ENCODE measurements at regions not wholly inside any gene's neighbourhood (a gene's known extent, or its start where the extent isn't known, plus 50 kb on each side); places are given as distances from the start of the nearest gene placed in this dataset.
"Not testable (repeated sequence)": the region's sequence is repeated elsewhere in the genome, so short reads cannot be mapped to it uniquely, and the experiment has no call there.

- DNase-seq: no peak
Measured at GRCh38 chr14:105926373-105927095, 400.2 kb downstream of the TMEM121 start.

GRCh38 chr14:105927096-105928060, 401.0 kb downstream of the TMEM121 start:
- no peak for DNase-seq

DNA sequence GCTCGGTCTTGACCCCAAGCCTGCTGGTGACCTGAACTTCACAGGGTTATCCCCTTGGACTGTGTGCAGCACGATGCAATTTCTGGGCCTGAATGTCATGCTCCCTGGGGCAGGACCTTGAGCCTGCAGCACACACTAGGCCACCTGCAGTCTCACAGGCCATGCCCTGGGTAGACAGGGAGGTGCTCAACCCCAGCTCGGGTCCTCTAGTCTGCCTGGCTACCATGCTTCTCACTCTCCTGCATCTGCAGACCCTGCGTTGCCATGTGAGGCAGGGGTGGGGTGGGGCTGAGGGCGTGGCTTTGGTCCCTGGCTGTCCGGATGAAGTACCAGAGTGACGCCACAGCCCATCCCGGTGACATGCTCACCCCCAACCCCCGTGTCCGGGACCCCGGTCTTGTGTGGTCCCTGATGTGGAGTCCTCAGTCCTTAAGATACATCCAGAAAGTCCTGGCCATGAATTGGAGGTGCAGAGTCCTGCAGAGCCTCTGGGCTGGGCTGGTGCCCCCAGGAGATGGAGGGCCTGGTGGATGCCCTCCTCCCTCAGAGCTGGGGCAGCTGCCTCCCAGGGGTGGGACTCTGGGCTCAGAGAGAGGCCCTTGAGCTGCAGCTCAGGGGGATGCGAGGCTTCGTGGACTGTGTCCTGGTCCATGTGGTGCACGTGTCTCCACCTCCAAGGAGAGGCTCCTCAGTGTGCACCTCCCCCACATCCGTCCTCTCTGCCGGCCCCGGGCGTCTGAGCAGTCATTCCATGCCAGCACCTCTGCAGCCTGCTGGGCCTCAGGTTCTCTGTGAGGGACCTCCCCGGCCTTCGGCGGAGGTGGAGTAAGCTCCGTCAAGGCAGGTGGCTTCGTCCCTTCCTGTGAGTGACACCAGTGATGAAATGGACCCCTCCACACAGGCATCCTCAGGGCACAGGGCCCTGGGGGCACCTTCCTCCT, 402.1 kb downstream of the TMEM121 start:
- DNase-seq: not testable (repeated sequence)

DNA sequence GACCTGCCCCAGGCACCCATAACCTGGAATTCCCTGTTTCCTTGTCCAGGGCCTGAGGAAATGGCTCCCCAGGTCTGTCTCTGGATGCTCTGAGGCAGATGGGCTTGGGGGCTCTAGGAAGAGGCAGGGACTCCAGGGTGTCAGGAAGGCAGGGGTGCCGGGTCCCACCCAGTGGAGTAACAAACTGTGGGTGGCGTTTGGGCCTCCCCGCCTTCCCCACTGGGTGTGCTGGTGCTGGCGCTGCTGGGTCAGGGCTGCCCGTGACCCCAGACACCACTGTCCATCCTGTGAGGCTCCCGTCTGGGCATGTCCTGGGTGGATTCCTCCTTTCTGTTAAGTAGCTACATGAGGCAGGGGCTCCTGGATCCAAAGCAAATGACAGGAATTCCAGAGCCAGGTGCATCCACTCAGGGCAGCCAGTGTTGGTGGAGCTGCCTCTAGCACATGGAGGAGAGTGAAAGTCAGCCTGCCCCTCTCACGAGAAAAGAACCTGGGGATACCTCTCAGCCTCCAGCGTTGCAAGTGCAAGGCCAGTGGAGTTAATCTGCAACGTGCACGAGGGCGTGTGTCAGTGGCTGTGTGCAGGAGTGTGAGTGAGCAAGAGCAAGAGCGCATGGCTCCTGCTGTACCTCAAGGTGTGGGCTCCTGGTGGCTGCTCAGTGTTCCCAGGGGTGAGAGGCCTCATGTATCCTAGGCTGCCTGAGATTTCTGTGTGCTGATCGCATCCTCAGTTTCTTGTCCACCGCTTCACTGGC, 403.1 kb downstream of the TMEM121 start:
- no peak for DNase-seq

GRCh38 chr14:105930572-105930971, 404.2 kb downstream of the TMEM121 start:
- no peak for DNase-seq

- DNase-seq: peak in 1 of 2 experiments; percentile 51
Measured at GRCh38 chr14:105931808-105932483, 405.6 kb downstream of the TMEM121 start.

DNA sequence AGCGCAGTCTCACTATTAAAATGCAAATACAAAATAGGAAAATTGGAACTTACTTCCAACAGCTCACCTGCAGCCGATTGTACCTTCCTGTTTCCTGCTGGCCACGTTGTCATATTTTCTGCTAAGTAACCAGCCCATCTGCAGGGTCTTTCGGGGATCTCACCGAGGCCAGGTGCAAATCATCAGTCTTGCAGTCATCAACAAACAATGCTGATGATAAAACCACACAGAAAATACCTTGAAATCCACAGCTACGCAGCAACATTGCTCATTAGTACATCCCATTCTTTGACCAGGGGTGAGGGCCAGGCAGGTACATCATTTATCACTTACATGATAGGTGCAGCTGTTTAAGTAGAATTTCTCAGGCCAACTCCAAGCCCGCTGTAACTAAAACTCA, 406.9 kb downstream of the TMEM121 start:
- no peak for DNase-seq

GRCh38 chr14:105935384-105935783, 409.0 kb downstream of the TMEM121 start:
- DNase-seq: no peak

DNA sequence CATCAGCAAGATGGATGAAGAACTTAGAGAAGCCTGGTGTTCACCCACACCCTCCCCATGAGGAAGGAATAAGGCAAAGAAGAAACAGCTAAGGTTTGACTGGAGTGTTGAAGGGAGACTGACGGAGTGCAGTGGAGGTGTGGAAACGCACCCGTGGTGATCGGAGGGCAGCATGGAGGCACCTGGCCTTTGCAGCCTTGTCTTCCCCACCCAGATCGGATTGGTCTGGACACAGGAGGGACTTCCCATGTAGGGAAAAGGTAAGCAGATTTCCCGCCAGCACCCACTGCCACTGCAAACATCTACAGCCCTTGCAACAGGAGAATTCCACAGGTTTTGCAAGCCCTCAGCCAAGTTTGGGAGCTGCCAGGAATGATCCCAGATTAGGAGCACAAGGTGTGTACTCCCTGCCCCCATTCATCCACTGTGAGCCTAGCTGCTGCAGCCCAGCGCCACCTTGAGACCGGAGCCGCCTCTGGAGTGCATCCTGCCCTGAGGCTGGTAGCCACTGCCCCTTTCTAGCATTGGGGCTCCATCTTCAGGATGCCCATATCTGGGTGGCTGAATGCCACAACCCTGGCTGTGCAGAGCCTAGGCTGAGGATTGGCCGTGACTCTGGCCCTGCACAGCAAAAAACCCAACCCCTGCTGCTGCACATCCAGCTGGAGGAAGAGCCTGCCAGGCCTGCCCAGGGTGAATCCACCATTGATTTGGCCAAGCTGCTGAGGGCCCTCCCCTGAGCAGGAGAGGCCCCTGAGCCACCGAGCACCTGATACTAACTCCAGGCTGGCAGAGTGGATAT, 411.1 kb downstream of the TMEM121 start:
- no peak for DNase-seq

DNA sequence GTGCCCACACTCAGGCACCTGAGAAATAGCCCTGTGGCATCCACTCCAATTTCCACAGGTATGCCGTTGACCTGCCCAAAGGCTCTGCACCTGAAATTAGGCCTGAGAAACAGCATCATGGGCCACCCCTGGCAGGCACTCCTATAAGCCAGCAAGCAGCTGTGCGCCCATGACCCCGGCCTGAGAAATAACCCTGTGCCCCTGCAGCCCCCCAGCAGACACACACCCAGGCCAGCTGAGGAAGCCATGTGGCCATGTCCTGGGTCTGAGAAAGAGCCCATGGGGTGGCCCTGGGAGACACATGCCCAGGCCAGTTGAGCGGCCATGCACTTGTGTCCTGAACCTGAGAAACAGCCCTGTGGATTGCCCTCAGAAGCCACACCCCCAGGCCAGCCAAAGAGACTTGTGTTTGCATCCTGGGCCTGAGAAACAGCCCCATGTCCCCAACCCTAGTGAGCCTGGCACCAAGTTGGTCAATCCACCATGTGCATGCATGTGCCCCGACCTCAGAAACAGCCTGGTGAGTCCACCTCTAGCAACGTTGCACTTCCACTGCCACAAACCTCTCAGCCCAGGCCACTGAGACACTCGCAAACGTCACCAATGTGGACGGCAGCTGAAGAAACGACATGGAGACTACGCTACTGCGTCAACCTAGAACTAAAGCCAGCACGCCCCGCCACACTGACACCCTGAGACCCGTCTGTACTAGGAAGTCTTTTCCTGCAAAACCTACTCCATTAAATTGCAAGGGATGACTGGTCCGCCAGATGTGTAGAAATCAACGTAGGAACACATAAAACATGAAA, 411.9 kb downstream of the TMEM121 start:
- no peak for DNase-seq

DNA sequence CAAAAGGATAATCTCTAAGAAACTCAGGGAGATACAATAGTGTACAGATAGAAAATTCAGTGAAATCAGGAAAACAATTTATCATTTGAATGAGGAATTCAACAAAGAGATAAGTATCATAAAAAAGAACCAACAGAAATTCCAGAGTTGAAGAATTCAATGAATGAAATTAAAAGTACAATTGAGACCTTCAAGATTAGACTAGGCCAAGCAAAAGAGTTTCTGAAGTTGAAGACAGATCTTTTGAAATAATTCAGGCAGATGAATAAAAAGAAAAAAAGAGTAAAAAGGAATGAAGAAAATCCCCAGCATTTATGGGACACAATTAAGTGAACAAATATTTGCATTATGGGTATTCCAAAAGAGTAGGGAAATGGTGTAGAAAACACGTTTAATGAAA, 412.6 kb downstream of the TMEM121 start:
- no peak for DNase-seq

- no peak for DNase-seq
Measured at GRCh38 chr14:105939810-105940508, 413.6 kb downstream of the TMEM121 start.

DNA sequence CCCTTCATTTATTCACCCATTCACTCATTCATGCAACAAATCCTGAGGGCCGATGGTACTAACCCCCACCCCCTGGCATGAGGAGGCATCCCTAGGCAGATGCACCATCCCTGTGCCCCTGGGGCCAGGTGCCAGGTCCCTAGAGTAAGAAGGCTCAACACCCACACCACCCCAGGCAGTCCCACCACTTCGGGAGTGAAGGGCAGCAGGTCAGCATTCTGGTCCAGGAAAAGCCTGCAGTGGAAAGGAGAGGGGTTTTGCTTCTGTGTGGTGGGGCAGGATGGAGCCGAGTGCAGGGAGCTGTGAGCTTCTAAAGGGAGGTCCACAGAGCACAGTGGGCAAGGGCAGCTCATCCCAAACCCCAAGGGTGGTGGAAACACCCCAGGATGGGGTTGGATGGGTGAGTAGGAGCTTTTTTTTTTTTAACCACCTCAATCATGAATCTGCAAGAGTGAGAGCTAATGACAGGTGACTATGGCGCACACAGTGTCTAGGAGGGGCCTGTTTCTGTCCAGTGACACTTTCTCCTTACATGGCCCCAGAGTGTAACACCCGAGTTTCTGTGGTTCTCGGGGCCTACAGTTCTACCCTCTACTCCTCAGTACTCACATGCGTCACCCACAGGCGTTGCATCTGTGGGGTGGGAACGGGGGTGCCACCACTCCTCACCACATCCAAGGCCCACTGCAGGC, 414.3 kb downstream of the TMEM121 start:
- DNase-seq: no peak

DNA sequence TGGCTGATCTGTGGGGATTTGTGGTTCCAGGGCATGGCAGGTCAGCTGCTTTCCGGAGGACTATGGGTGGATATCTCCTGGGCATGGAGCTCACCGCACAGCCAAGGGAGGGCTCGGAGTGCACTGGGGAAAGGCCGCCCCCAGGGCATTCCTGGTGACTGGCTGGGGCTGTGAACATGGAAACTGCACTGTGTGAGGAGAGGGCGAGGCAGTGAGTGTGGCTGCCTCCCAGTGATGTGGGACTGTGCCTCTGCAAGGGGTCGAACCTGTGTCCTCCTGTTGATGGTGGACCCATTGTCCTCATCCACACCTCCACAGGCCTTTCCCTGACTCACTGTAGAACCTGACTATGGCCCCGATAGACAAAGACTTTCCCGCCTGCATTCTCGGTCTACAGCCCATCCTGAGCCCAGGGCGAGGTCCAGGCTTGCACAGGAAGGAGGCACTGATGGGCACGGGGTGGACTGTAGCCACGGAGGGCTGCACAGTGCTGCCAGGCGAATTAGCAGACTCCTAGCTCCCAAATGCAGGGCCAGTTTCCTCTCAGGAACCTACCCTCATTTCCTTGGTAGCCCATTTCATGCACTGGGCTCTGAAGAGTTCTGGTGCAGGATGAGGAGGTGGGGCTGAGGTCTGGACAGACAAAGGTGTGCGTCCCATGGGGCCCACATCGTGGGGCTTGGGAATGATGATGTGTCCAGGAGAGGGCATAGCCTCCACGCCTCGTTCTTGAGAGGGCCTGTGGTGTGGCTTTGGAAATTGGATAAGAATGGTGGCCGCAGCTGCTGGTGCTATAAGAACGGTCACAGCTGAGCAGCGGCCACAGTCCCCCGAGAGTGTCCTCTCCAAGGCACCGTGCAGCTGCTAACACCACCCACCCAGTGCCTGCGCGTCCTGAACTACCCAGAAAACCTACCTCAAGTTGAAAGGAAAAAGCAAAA, 415.1 kb downstream of the TMEM121 start:
- DNase-seq: no peak

DNA sequence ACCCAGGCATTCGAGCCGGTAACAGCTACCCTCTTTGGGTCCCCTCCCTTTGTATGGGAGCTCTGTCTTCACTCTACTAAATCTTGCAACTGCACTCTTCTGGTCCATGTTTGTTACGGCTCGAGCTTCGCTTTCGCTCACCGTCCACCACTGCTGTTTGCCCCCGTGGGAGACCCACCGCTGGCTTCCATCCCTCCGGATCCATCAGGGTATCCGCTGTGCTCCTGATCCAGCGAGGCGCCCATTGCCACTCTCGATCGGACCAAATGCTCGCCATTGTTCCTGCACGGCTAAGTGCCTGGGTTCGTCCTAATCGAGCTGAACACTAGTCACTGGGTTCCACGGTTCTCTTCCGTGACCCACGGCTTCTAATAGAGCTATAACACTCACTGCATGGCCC, 416.3 kb downstream of the TMEM121 start:
- DNase-seq: not testable (repeated sequence)

DNA sequence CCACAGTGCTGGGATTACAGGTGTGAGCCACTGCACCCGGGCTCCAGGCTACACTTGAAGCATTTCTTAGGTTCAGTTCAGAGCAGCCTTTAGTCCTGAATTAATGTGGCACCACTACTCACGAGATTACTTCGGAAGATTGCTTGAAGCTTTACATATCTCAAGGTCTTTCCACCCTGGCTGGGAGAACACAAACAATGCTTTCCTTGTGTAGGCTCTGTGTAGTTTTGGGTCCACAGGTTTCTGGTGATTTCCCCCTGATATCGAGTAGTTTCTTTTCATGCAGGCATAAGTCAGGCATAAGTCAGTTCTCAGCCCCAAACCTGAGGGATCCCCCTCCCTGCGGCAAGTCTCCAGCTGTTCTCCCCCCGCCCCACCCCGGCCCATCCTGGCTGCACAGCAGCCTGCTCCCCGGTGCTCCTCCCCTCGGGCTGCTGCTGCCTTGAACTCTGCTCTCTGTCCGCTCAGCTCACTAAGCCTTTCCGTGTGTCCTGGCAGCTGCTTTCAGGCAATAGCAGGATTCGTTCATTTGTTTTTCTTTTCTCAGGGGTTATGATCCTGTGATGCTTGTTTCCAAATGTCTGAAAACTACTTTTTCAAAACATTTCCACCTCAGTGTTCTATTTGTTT, 417.7 kb downstream of the TMEM121 start:
- DNase-seq: peak in 1 of 2 experiments; percentile 14
